IMR-90 (cell line): ENCODE measurements at regions not wholly inside any gene's neighbourhood (a gene's known extent, or its start where the extent isn't known, plus 50 kb on each side); places are given as distances from the start of the nearest gene placed in this dataset.

Source experiments
- ATAC-seq: fragments of 200-7000 bp; cut with Tn5 transposase; 2 replicates; pipeline ENCODE4 v1.9.1; 2020; ENCODE audit warnings: low read depth, mild to moderate bottlenecking, moderate library complexity
- BruUV-seq: library from RNA; stranded (reverse); fragments of 400-500 nt; replicated peaks from 2 replicates; lab custom pipeline; 2021; lab: Mats Ljungman, UMichigan
- CTCF ChIA-PET: fragments of 300-600 bp; formaldehyde crosslinking; extraction: SDS; loops from one replicate; lab custom pipeline; 2021; ENCODE audit warnings: antibody characterized with exemption; lab: Yijun Ruan, JAX
- POLR2A ChIA-PET: fragments of 300-600 bp; sonication (Branson Sonifier 250); formaldehyde crosslinking; loops from one replicate; lab custom pipeline; 2022; ENCODE audit warnings: antibody characterized with exemption; ENCODE audit not compliant: unreplicated experiment; lab: Charles Lee
- DNase-seq: peaks from one replicate; pipeline ENCODE4 v3.0.0; 2013
- H2AFZ ChIP-seq: replicated peaks from 2 replicates; pipeline ENCODE3; 2013; ENCODE audit warnings: low read length, mild to moderate bottlenecking; ENCODE audit not compliant: poor library complexity
- H2AK5ac ChIP-seq: 2 replicates; pipeline ENCODE4 v1.6.1; 2013; ENCODE audit warnings: low read depth, low read length, inconsistent platforms
- H2AK9ac ChIP-seq: replicated peaks from 2 replicates; pipeline ENCODE3; 2013; ENCODE audit warnings: mild to moderate bottlenecking, low read depth, low read length, moderate library complexity; ENCODE audit not compliant: poor library complexity
- H2BK120ac ChIP-seq: 2 replicates; pipeline ENCODE4 v1.6.1; 2013; ENCODE audit warnings: low read depth, low read length, inconsistent platforms
- H2BK15ac ChIP-seq: 3 replicates; pipeline ENCODE4 v1.6.1; 2013; ENCODE audit warnings: low read depth, low read length, inconsistent platforms
- H2BK20ac ChIP-seq: 2 replicates; pipeline ENCODE4 v1.6.1; 2013; ENCODE audit warnings: low read depth, mild to moderate bottlenecking, inconsistent platforms, low read length, moderate library complexity
- H2BK5ac ChIP-seq: 2 replicates; pipeline ENCODE4 v1.6.1; 2013; ENCODE audit warnings: mild to moderate bottlenecking, low read depth, low read length, inconsistent platforms; ENCODE audit not compliant: poor library complexity, severe bottlenecking
- H3K14ac ChIP-seq: replicated peaks from 2 replicates; pipeline ENCODE4 v1.6.1; 2013; ENCODE audit warnings: low read depth, low read length, inconsistent platforms
- H3K18ac ChIP-seq: 2 replicates; pipeline ENCODE4 v1.6.1; 2013; ENCODE audit warnings: low read depth, low read length, control low read depth
- H3K23ac ChIP-seq: 2 replicates; pipeline ENCODE4 v1.6.1; 2013; ENCODE audit warnings: low read depth, low read length, inconsistent platforms
- H3K27ac ChIP-seq: 2 replicates; pipeline ENCODE4 v1.5.1; 2013; ENCODE audit warnings: mild to moderate bottlenecking, control low read depth, low read length; ENCODE audit not compliant: insufficient read depth
- H3K27me3 ChIP-seq: 2 replicates; pipeline ENCODE4 v1.6.1; 2013; ENCODE audit warnings: low read length; ENCODE audit not compliant: control insufficient read depth, insufficient read depth
- H3K36me3 ChIP-seq: 2 replicates; pipeline ENCODE4 v1.6.1; 2013; ENCODE audit warnings: low read length, mixed read lengths; ENCODE audit not compliant: control insufficient read depth, insufficient read depth
- H3K4ac ChIP-seq: 2 replicates; pipeline ENCODE4 v1.6.1; 2013; ENCODE audit warnings: low read depth, low read length, inconsistent platforms
- H3K4me1 ChIP-seq: 2 replicates; pipeline ENCODE4 v1.6.1; 2013; ENCODE audit warnings: low read length, mixed read lengths; ENCODE audit not compliant: control insufficient read depth, insufficient read depth
- H3K4me2 ChIP-seq: 2 replicates; pipeline ENCODE4 v1.6.1; 2013; ENCODE audit warnings: low read depth, mild to moderate bottlenecking, control low read depth, low read length, moderate library complexity
- H3K4me3 ChIP-seq: 2 replicates; pipeline ENCODE4 v1.5.1; 2013; ENCODE audit warnings: low read depth, mild to moderate bottlenecking, control low read depth, low read length, moderate library complexity; ENCODE audit not compliant: insufficient read depth
- H3K56ac ChIP-seq: 2 replicates; pipeline ENCODE4 v1.6.1; 2013; ENCODE audit warnings: low read length, inconsistent platforms; ENCODE audit not compliant: insufficient read depth; ENCODE audit errors: extremely low read depth
- H3K79me1 ChIP-seq, 2 experiments: 2 replicates each; pipeline ENCODE4 v1.6.1; 2013; ENCODE audit warnings: low read length in 2 of 2, inconsistent platforms in 1 of 2, low read depth in 1 of 2
- H3K9ac ChIP-seq: 2 replicates; pipeline ENCODE4 v1.6.1; 2013; ENCODE audit warnings: low read depth, low read length, control low read depth
- H3K9me1 ChIP-seq: 2 replicates; pipeline ENCODE4 v1.6.1; 2013; ENCODE audit warnings: low read length, inconsistent platforms; ENCODE audit not compliant: insufficient read depth
- H3K9me3 ChIP-seq: 2 replicates; pipeline ENCODE4 v1.6.1; 2013; ENCODE audit warnings: low read length; ENCODE audit not compliant: control insufficient read depth, insufficient read depth
- H4K20me1 ChIP-seq: 2 replicates; pipeline ENCODE4 v1.6.1; 2013; ENCODE audit warnings: low read length, inconsistent platforms; ENCODE audit not compliant: insufficient read depth
- H4K5ac ChIP-seq: 2 replicates; pipeline ENCODE4 v1.6.1; 2013; ENCODE audit warnings: mild to moderate bottlenecking, low read depth, low read length, control low read depth
- H4K8ac ChIP-seq, 2 experiments: 2 replicates each; pipeline ENCODE4 v1.6.1; 2013; ENCODE audit warnings: low read depth in 2 of 2, low read length in 2 of 2, control low read depth in 1 of 2, inconsistent platforms in 1 of 2
- H4K91ac ChIP-seq: 2 replicates; pipeline ENCODE4 v1.6.1; 2013; ENCODE audit warnings: low read depth, low read length, inconsistent platforms; ENCODE audit not compliant: insufficient read depth
- CEBPB ChIP-seq: IDR thresholded peaks from 2 replicates; pipeline ENCODE4 v1.6.1; 2012; ENCODE audit warnings: low read depth, low read length, improper control_type of control experiment
- FOS ChIP-seq: fragments of 150-350 bp; IDR thresholded peaks from 2 replicates; pipeline ENCODE4 v1.6.1; 2016; ENCODE audit warnings: low read depth, low read length
- MXI1 ChIP-seq: IDR thresholded peaks from 2 replicates; pipeline ENCODE4 v1.6.1; 2012; ENCODE audit warnings: low read depth, mild to moderate bottlenecking, low read length, moderate library complexity, borderline replicate concordance
- RCOR1 ChIP-seq: IDR thresholded peaks from 2 replicates; pipeline ENCODE4 v1.6.1; 2012; ENCODE audit warnings: mild to moderate bottlenecking, low read length, improper control_type of control experiment; ENCODE audit not compliant: insufficient replicate concordance
- RFX5 ChIP-seq: IDR thresholded peaks from 2 replicates; pipeline ENCODE4 v1.8.0; 2012; ENCODE audit warnings: low read depth, mild to moderate bottlenecking, low read length, moderate library complexity
- WGBS, 2 experiments: methylation state at CpG; one replicate each; pipeline versions ENCODE4 v1.1.5 to v1.1.7; 2013; ENCODE audit warnings: missing lambda C conversion rate in 2 of 2; ENCODE audit not compliant: insufficient read length in 1 of 2; ENCODE audit errors: extremely low coverage in 2 of 2; 5-methylcytosine and 5-hydroxymethylcytosine counted together
- dilution Hi-C: fragments of 300-500 bp; cut with HindIII; formaldehyde crosslinking; loops from one replicate; pipeline ENCODE4 v1.14.3; 2018; ENCODE audit warnings: low sequenced_read_pairs; ENCODE audit not compliant: unreplicated experiment
- in situ Hi-C: fragments of 300-500 bp; cut with MboI; formaldehyde crosslinking; loops from 3 replicates; pipeline ENCODE4 v1.14.3; 2019; ENCODE audit warnings: low sequenced_read_pairs, inconsistent platforms, mixed read lengths
- intact Hi-C: fragments of 100-400 bp; cut with micrococcal nuclease; formaldehyde crosslinking; loops from 2 replicates; pipeline ENCODE4 v1.10.0; 2022
- TF ChIP-seq, protein P1 (sequence below): fragments of 150-350 bp; IDR thresholded peaks from 2 replicates; pipeline ENCODE4 v1.6.1; 2017; ENCODE audit warnings: mild to moderate bottlenecking, antibody characterized with exemption, low read length, low read depth
- TF ChIP-seq, protein P2 (sequence below): conservative IDR thresholded peaks from 2 replicates; pipeline ENCODE4 v1.5.1; 2012; ENCODE audit warnings: mild to moderate bottlenecking, low read depth, low read length, improper control_type of control experiment
- TF ChIP-seq, protein P3 (sequence below): fragments of 150-350 bp; IDR thresholded peaks from 2 replicates; pipeline ENCODE4 v1.6.1; 2016; ENCODE audit warnings: low read depth, mild to moderate bottlenecking, low read length, moderate library complexity, borderline replicate concordance

DNA sequence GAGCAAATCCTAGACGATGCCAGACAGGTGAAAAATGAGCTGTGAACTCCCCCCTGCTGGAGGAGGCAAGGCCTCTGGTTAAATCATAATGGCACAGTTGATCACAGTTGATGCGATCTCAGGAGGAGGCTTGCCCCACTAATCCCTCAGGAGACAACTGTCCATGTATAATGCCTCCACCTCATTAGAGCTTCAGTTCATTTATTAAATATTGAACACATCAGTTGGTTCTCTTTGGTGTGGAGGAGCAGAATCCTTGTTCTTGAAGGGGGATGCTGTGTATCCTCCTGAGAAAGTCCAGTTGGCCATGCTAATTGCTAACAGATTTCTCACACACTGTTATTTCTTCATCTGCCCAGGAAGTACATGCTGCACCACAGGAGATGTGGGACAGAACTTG is 290.5 kb downstream of the IGSF11 start:
- H3K36me3 ChIP-seq, result no peaks in the 10 kb centered on the region
- no peak overlapping the region for H2BK120ac ChIP-seq
- CTCF ChIA-PET, result no interaction called here
- WGBS, 2 experiments, result 0% methylated on average over 1 of the region's 2 CpGs; no CpG with 5 or more reads in 1 of the 2 experiments
- no peak overlapping the region for H2AFZ ChIP-seq
- no peak for ATAC-seq
- DNase-seq, result no peak
- H3K18ac ChIP-seq, result no peak overlapping the region
- no peak overlapping the region for H2BK20ac ChIP-seq
- no peak overlapping the region for H2AK5ac ChIP-seq
- in situ Hi-C loops (no loop called here), dilution Hi-C loops (no loop called here), intact Hi-C loops (no loop called here)
- TF ChIP-seq FOS (no peak), CEBPB (no peak), MXI1 (no peak), RCOR1 (no peak), RFX5 (no peak)
- TF ChIP-seq, protein P1, sequence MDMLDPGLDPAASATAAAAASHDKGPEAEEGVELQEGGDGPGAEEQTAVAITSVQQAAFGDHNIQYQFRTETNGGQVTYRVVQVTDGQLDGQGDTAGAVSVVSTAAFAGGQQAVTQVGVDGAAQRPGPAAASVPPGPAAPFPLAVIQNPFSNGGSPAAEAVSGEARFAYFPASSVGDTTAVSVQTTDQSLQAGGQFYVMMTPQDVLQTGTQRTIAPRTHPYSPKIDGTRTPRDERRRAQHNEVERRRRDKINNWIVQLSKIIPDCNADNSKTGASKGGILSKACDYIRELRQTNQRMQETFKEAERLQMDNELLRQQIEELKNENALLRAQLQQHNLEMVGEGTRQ, result no peak
- TF ChIP-seq, protein P2, sequence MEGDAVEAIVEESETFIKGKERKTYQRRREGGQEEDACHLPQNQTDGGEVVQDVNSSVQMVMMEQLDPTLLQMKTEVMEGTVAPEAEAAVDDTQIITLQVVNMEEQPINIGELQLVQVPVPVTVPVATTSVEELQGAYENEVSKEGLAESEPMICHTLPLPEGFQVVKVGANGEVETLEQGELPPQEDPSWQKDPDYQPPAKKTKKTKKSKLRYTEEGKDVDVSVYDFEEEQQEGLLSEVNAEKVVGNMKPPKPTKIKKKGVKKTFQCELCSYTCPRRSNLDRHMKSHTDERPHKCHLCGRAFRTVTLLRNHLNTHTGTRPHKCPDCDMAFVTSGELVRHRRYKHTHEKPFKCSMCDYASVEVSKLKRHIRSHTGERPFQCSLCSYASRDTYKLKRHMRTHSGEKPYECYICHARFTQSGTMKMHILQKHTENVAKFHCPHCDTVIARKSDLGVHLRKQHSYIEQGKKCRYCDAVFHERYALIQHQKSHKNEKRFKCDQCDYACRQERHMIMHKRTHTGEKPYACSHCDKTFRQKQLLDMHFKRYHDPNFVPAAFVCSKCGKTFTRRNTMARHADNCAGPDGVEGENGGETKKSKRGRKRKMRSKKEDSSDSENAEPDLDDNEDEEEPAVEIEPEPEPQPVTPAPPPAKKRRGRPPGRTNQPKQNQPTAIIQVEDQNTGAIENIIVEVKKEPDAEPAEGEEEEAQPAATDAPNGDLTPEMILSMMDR, result no peak
- TF ChIP-seq, protein P3, sequence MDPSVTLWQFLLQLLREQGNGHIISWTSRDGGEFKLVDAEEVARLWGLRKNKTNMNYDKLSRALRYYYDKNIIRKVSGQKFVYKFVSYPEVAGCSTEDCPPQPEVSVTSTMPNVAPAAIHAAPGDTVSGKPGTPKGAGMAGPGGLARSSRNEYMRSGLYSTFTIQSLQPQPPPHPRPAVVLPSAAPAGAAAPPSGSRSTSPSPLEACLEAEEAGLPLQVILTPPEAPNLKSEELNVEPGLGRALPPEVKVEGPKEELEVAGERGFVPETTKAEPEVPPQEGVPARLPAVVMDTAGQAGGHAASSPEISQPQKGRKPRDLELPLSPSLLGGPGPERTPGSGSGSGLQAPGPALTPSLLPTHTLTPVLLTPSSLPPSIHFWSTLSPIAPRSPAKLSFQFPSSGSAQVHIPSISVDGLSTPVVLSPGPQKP, result no peak
- H3K9me3 ChIP-seq, result no peaks in the 10 kb centered on the region; the same call in 1 of the 2 replicates
- no peak overlapping the region for H3K27ac ChIP-seq
- H3K9me1 ChIP-seq, result no peaks in the 10 kb centered on the region
- no peak overlapping the region for H3K9ac ChIP-seq
- no peaks in the 10 kb centered on the region for H3K27me3 ChIP-seq
- no peaks in the 10 kb centered on the region for H3K4me1 ChIP-seq
- no peak overlapping the region for H3K14ac ChIP-seq
- H4K5ac ChIP-seq, result no peak overlapping the region
- H4K20me1 ChIP-seq, result no peaks in the 10 kb centered on the region
- POLR2A ChIA-PET, result no interaction called here
- no peak overlapping the region for H4K91ac ChIP-seq
- H3K56ac ChIP-seq, result no peak overlapping the region
- H3K23ac ChIP-seq, result no peak overlapping the region
- H3K79me1 ChIP-seq, result no peaks in the 10 kb centered on the region
- no peak overlapping the region for H3K4me3 ChIP-seq
- no peak overlapping the region for H2BK5ac ChIP-seq
- BruUV-seq, result no TSS peak
- H2AK9ac ChIP-seq, result no peak overlapping the region
- no peak overlapping the region for H3K4me2 ChIP-seq
- H2BK15ac ChIP-seq, result no peak overlapping the region
- no peak overlapping the region for H4K8ac ChIP-seq
- H3K4ac ChIP-seq, result no peak overlapping the region
